ENCODE measurements at regions not wholly inside any gene's neighbourhood (a gene's known extent, or its start where the extent isn't known, plus 50 kb on each side); places are given as distances from the start of the nearest gene placed in this dataset.

- TF ChIP-seq EZH2 (IDR thresholded peaks at IDR 0.05): no peak
- TF ChIP-seq FOXP2 (optimal IDR thresholded peaks at IDR 0.05; ENCODE audit: control extremely low read depth, extremely low read length, insufficient read depth): no peak
- TF ChIP-seq POLR2AphosphoS5 (IDR thresholded peaks at IDR 0.05; ENCODE audit: borderline replicate concordance, low read depth, low read length): no peak
Measured at GRCh38 chr5:143947313-143947712, 135.4 kb downstream of the HMHB1 start.
